Astrocyte (in vitro differentiated cells and primary cell): ENCODE measurements at regions not wholly inside any gene's neighbourhood (a gene's known extent, or its start where the extent isn't known, plus 50 kb on each side); places are given as distances from the start of the nearest gene placed in this dataset.

ENCODE experiments used
- CTCF ChIP-seq: IDR thresholded peaks from 2 replicates; pipeline ENCODE4 v1.5.1; 2011; ENCODE audit warnings: low read depth, mild to moderate bottlenecking, inconsistent platforms, low read length, moderate library complexity; ENCODE audit not compliant: insufficient read depth
- EZH2 ChIP-seq: IDR thresholded peaks from 2 replicates; pipeline ENCODE4 v1.6.1; 2012; ENCODE audit warnings: mild to moderate bottlenecking, low read length, inconsistent platforms; ENCODE audit not compliant: insufficient read depth

GRCh38 chr18:78293540-78293939 lies 686.1 kb upstream of the SALL3 start:
- TF ChIP-seq CTCF = no peak
- TF ChIP-seq EZH2 = no peak
